Esophagus muscularis mucosa (tissue), 4 donors: ENCODE measurements at regions not wholly inside any gene's neighbourhood (a gene's known extent, or its start where the extent isn't known, plus 50 kb on each side); places are given as distances from the start of the nearest gene placed in this dataset.

Experiments used
- EP300 ChIP-seq: sonication (generic); formaldehyde crosslinking; IDR thresholded peaks from one replicate; pipeline ENCODE4 v1.6.1; 2017; ENCODE audit warnings: antibody characterized with exemption
- POLR2A ChIP-seq: fragments of 450-650 bp; IDR thresholded peaks from one replicate; pipeline ENCODE4 v1.6.1; 2017; ENCODE audit warnings: antibody characterized with exemption, moderate library complexity, mild to moderate bottlenecking, low read depth
- POLR2AphosphoS5 ChIP-seq, 2 donors: sonication (generic); formaldehyde crosslinking; IDR thresholded peaks; one replicate each; pipeline ENCODE4 v1.6.1; 2017; ENCODE audit warnings: antibody characterized with exemption in 2 of 2
- TF ChIP-seq, protein P1 (sequence below), 3 experiments: fragments of 200-600 bp in 2 of 3; fragments of 450-650 bp in 1 of 3; sonication (generic) in 2 of 3; IDR thresholded peaks; one replicate each; pipeline ENCODE4 v1.5.1; 2017 to 2019; ENCODE audit warnings: antibody characterized with exemption in 3 of 3, mild to moderate bottlenecking in 2 of 3, moderate library complexity in 1 of 3

DNA sequence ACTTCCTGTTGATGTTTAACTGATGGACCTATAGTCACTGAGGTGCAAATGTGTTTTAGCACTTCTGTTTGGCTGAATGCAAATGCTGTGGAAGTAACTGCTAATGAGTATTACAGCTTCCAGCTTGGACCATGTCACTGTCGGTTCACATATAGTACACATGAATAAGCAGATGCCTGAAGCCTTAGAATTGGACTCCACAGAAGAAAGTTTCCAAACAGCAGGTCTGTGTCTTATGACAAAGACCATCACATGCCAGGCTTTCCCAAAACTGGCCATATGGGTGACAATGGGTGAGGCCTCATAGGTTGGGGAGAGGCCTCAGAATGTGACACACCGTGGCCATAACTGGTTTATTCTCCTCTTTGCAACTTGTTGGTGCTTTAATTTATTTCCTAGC, 241.8 kb downstream of the WNT5A start:
- TF ChIP-seq POLR2A (no peak), POLR2AphosphoS5 (IDR thresholded peaks at IDR 0.05) (no peak), EP300 (no peak)
- TF ChIP-seq, protein P1, sequence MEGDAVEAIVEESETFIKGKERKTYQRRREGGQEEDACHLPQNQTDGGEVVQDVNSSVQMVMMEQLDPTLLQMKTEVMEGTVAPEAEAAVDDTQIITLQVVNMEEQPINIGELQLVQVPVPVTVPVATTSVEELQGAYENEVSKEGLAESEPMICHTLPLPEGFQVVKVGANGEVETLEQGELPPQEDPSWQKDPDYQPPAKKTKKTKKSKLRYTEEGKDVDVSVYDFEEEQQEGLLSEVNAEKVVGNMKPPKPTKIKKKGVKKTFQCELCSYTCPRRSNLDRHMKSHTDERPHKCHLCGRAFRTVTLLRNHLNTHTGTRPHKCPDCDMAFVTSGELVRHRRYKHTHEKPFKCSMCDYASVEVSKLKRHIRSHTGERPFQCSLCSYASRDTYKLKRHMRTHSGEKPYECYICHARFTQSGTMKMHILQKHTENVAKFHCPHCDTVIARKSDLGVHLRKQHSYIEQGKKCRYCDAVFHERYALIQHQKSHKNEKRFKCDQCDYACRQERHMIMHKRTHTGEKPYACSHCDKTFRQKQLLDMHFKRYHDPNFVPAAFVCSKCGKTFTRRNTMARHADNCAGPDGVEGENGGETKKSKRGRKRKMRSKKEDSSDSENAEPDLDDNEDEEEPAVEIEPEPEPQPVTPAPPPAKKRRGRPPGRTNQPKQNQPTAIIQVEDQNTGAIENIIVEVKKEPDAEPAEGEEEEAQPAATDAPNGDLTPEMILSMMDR (IDR thresholded peaks at IDR 0.05): no peak
